IMR-90 (cell line): ENCODE measurements at regions not wholly inside any gene's neighbourhood (a gene's known extent, or its start where the extent isn't known, plus 50 kb on each side); places are given as distances from the start of the nearest gene placed in this dataset.

ENCODE experiments used
- ATAC-seq: fragments of 200-7000 bp; cut with Tn5 transposase; 2 replicates; pipeline ENCODE4 v1.9.1; 2020; ENCODE audit warnings: low read depth, mild to moderate bottlenecking, moderate library complexity
- BruUV-seq: library from RNA; stranded (reverse); fragments of 400-500 nt; replicated peaks from 2 replicates; lab custom pipeline; 2021; lab: Mats Ljungman, UMichigan
- CTCF ChIA-PET: fragments of 300-600 bp; formaldehyde crosslinking; extraction: SDS; loops from one replicate; lab custom pipeline; 2021; ENCODE audit warnings: antibody characterized with exemption; lab: Yijun Ruan, JAX
- POLR2A ChIA-PET: fragments of 300-600 bp; sonication (Branson Sonifier 250); formaldehyde crosslinking; loops from one replicate; lab custom pipeline; 2022; ENCODE audit warnings: antibody characterized with exemption; ENCODE audit not compliant: unreplicated experiment; lab: Charles Lee
- DNase-seq: peaks from one replicate; pipeline ENCODE4 v3.0.0; 2013
- H2AFZ ChIP-seq: replicated peaks from 2 replicates; pipeline ENCODE3; 2013; ENCODE audit warnings: low read length, mild to moderate bottlenecking; ENCODE audit not compliant: poor library complexity
- H2AK5ac ChIP-seq: 2 replicates; pipeline ENCODE4 v1.6.1; 2013; ENCODE audit warnings: low read depth, low read length, inconsistent platforms
- H2AK9ac ChIP-seq: replicated peaks from 2 replicates; pipeline ENCODE3; 2013; ENCODE audit warnings: mild to moderate bottlenecking, low read depth, low read length, moderate library complexity; ENCODE audit not compliant: poor library complexity
- H2BK120ac ChIP-seq: 2 replicates; pipeline ENCODE4 v1.6.1; 2013; ENCODE audit warnings: low read depth, low read length, inconsistent platforms
- H2BK15ac ChIP-seq: 3 replicates; pipeline ENCODE4 v1.6.1; 2013; ENCODE audit warnings: low read depth, low read length, inconsistent platforms
- H2BK20ac ChIP-seq: 2 replicates; pipeline ENCODE4 v1.6.1; 2013; ENCODE audit warnings: low read depth, mild to moderate bottlenecking, inconsistent platforms, low read length, moderate library complexity
- H2BK5ac ChIP-seq: 2 replicates; pipeline ENCODE4 v1.6.1; 2013; ENCODE audit warnings: mild to moderate bottlenecking, low read depth, low read length, inconsistent platforms; ENCODE audit not compliant: poor library complexity, severe bottlenecking
- H3K14ac ChIP-seq: replicated peaks from 2 replicates; pipeline ENCODE4 v1.6.1; 2013; ENCODE audit warnings: low read depth, low read length, inconsistent platforms
- H3K18ac ChIP-seq: 2 replicates; pipeline ENCODE4 v1.6.1; 2013; ENCODE audit warnings: low read depth, low read length, control low read depth
- H3K23ac ChIP-seq: 2 replicates; pipeline ENCODE4 v1.6.1; 2013; ENCODE audit warnings: low read depth, low read length, inconsistent platforms
- H3K27ac ChIP-seq: 2 replicates; pipeline ENCODE4 v1.5.1; 2013; ENCODE audit warnings: mild to moderate bottlenecking, control low read depth, low read length; ENCODE audit not compliant: insufficient read depth
- H3K27me3 ChIP-seq: 2 replicates; pipeline ENCODE4 v1.6.1; 2013; ENCODE audit warnings: low read length; ENCODE audit not compliant: control insufficient read depth, insufficient read depth
- H3K36me3 ChIP-seq: 2 replicates; pipeline ENCODE4 v1.6.1; 2013; ENCODE audit warnings: low read length, mixed read lengths; ENCODE audit not compliant: control insufficient read depth, insufficient read depth
- H3K4ac ChIP-seq: 2 replicates; pipeline ENCODE4 v1.6.1; 2013; ENCODE audit warnings: low read depth, low read length, inconsistent platforms
- H3K4me1 ChIP-seq: 2 replicates; pipeline ENCODE4 v1.6.1; 2013; ENCODE audit warnings: low read length, mixed read lengths; ENCODE audit not compliant: control insufficient read depth, insufficient read depth
- H3K4me2 ChIP-seq: 2 replicates; pipeline ENCODE4 v1.6.1; 2013; ENCODE audit warnings: low read depth, mild to moderate bottlenecking, control low read depth, low read length, moderate library complexity
- H3K4me3 ChIP-seq: 2 replicates; pipeline ENCODE4 v1.5.1; 2013; ENCODE audit warnings: low read depth, mild to moderate bottlenecking, control low read depth, low read length, moderate library complexity; ENCODE audit not compliant: insufficient read depth
- H3K56ac ChIP-seq: 2 replicates; pipeline ENCODE4 v1.6.1; 2013; ENCODE audit warnings: low read length, inconsistent platforms; ENCODE audit not compliant: insufficient read depth; ENCODE audit errors: extremely low read depth
- H3K79me1 ChIP-seq, 2 experiments: 2 replicates each; pipeline ENCODE4 v1.6.1; 2013; ENCODE audit warnings: low read length in 2 of 2, inconsistent platforms in 1 of 2, low read depth in 1 of 2
- H3K9ac ChIP-seq: 2 replicates; pipeline ENCODE4 v1.6.1; 2013; ENCODE audit warnings: low read depth, low read length, control low read depth
- H3K9me1 ChIP-seq: 2 replicates; pipeline ENCODE4 v1.6.1; 2013; ENCODE audit warnings: low read length, inconsistent platforms; ENCODE audit not compliant: insufficient read depth
- H3K9me3 ChIP-seq: 2 replicates; pipeline ENCODE4 v1.6.1; 2013; ENCODE audit warnings: low read length; ENCODE audit not compliant: control insufficient read depth, insufficient read depth
- H4K20me1 ChIP-seq: 2 replicates; pipeline ENCODE4 v1.6.1; 2013; ENCODE audit warnings: low read length, inconsistent platforms; ENCODE audit not compliant: insufficient read depth
- H4K5ac ChIP-seq: 2 replicates; pipeline ENCODE4 v1.6.1; 2013; ENCODE audit warnings: mild to moderate bottlenecking, low read depth, low read length, control low read depth
- H4K8ac ChIP-seq, 2 experiments: 2 replicates each; pipeline ENCODE4 v1.6.1; 2013; ENCODE audit warnings: low read depth in 2 of 2, low read length in 2 of 2, control low read depth in 1 of 2, inconsistent platforms in 1 of 2
- H4K91ac ChIP-seq: 2 replicates; pipeline ENCODE4 v1.6.1; 2013; ENCODE audit warnings: low read depth, low read length, inconsistent platforms; ENCODE audit not compliant: insufficient read depth
- CEBPB ChIP-seq: IDR thresholded peaks from 2 replicates; pipeline ENCODE4 v1.6.1; 2012; ENCODE audit warnings: low read depth, low read length, improper control_type of control experiment
- CHD1 ChIP-seq: IDR thresholded peaks from 2 replicates; pipeline ENCODE4 v1.6.1; 2012; ENCODE audit warnings: low read depth, low read length, improper control_type of control experiment
- CTCF ChIP-seq: conservative IDR thresholded peaks from 2 replicates; pipeline ENCODE4 v1.5.1; 2012; ENCODE audit warnings: mild to moderate bottlenecking, low read depth, low read length, improper control_type of control experiment
- ELK1 ChIP-seq: fragments of 150-350 bp; IDR thresholded peaks from 2 replicates; pipeline ENCODE4 v1.6.1; 2016; ENCODE audit warnings: low read depth, mild to moderate bottlenecking, low read length, moderate library complexity, borderline replicate concordance
- FOS ChIP-seq: fragments of 150-350 bp; IDR thresholded peaks from 2 replicates; pipeline ENCODE4 v1.6.1; 2016; ENCODE audit warnings: low read depth, low read length
- MAFK ChIP-seq: IDR thresholded peaks from 2 replicates; pipeline ENCODE4 v1.6.1; 2012; ENCODE audit warnings: low read depth, low read length, improper control_type of control experiment
- MAZ ChIP-seq: IDR thresholded peaks from 2 replicates; pipeline ENCODE4 v1.6.1; 2012; ENCODE audit warnings: low read depth, mild to moderate bottlenecking, low read length, improper control_type of control experiment, moderate library complexity, borderline replicate concordance
- MXI1 ChIP-seq: IDR thresholded peaks from 2 replicates; pipeline ENCODE4 v1.6.1; 2012; ENCODE audit warnings: low read depth, mild to moderate bottlenecking, low read length, moderate library complexity, borderline replicate concordance
- NFE2L2 ChIP-seq: fragments of 150-350 bp; IDR thresholded peaks from 2 replicates; pipeline ENCODE4 v1.6.1; 2016; ENCODE audit warnings: low read depth, mild to moderate bottlenecking, low read length
- POLR2A ChIP-seq: IDR thresholded peaks from 2 replicates; pipeline ENCODE4 v1.6.1; 2012; ENCODE audit warnings: mild to moderate bottlenecking, low read depth, low read length
- RCOR1 ChIP-seq: IDR thresholded peaks from 2 replicates; pipeline ENCODE4 v1.6.1; 2012; ENCODE audit warnings: mild to moderate bottlenecking, low read length, improper control_type of control experiment; ENCODE audit not compliant: insufficient replicate concordance
- RFX5 ChIP-seq: IDR thresholded peaks from 2 replicates; pipeline ENCODE4 v1.8.0; 2012; ENCODE audit warnings: low read depth, mild to moderate bottlenecking, low read length, moderate library complexity
- SMC3 ChIP-seq: fragments of 150-350 bp; IDR thresholded peaks from 2 replicates; pipeline ENCODE4 v1.6.1; 2016; ENCODE audit warnings: low read depth, mild to moderate bottlenecking, antibody characterized with exemption, low read length, moderate library complexity
- USF2 ChIP-seq: fragments of 150-350 bp; IDR thresholded peaks from 2 replicates; pipeline ENCODE4 v1.6.1; 2017; ENCODE audit warnings: mild to moderate bottlenecking, antibody characterized with exemption, low read length, low read depth
- WGBS, 2 experiments: methylation state at CpG; one replicate each; pipeline versions ENCODE4 v1.1.5 to v1.1.7; 2013; ENCODE audit warnings: missing lambda C conversion rate in 2 of 2; ENCODE audit not compliant: insufficient read length in 1 of 2; ENCODE audit errors: extremely low coverage in 2 of 2; 5-methylcytosine and 5-hydroxymethylcytosine counted together
- dilution Hi-C: fragments of 300-500 bp; cut with HindIII; formaldehyde crosslinking; loops from one replicate; pipeline ENCODE4 v1.14.3; 2018; ENCODE audit warnings: low sequenced_read_pairs; ENCODE audit not compliant: unreplicated experiment
- in situ Hi-C: fragments of 300-500 bp; cut with MboI; formaldehyde crosslinking; loops from 3 replicates; pipeline ENCODE4 v1.14.3; 2019; ENCODE audit warnings: low sequenced_read_pairs, inconsistent platforms, mixed read lengths
- intact Hi-C: fragments of 100-400 bp; cut with micrococcal nuclease; formaldehyde crosslinking; loops from 2 replicates; pipeline ENCODE4 v1.10.0; 2022

GRCh38 chr1:219534991-219535390, 77.9 kb downstream of the ZC3H11B start:
- BruUV-seq, result no TSS peak
- Histone ChIP-seq H3K4me1 (no peaks in the 10 kb centered on the region), H3K27ac (no peak overlapping the region), H3K9ac (no peak overlapping the region), H3K79me1 (no peaks in the 10 kb centered on the region), H2BK120ac (no peak overlapping the region), H4K5ac (no peak overlapping the region), H3K23ac (no peak overlapping the region), H2AK9ac (no peak overlapping the region), H3K4me3 (no peak overlapping the region), H4K20me1 (no peaks in the 10 kb centered on the region), H2AK5ac (no peak overlapping the region), H4K8ac (no peak overlapping the region), H3K4ac (no peak overlapping the region), H3K27me3 (no peaks in the 10 kb centered on the region; the same call in 1 of the 2 replicates), H3K9me3 (no peaks in the 10 kb centered on the region), H3K14ac (no peak overlapping the region), H2BK15ac (no peak overlapping the region), H3K4me2 (no peak overlapping the region), H2BK20ac (no peak overlapping the region), H3K9me1 (no peaks in the 10 kb centered on the region), H3K18ac (no peak overlapping the region), H2AFZ (no peak overlapping the region), H4K91ac (no peak overlapping the region), H3K36me3 (no peaks in the 10 kb centered on the region), H2BK5ac (no peak overlapping the region), H3K56ac (no peak overlapping the region)
- dilution Hi-C loops, result no loop called here
- CTCF ChIA-PET, result no interaction called here
- in situ Hi-C loops, result no loop called here
- DNase-seq (no peak), ATAC-seq (no peak)
- intact Hi-C loops, result no loop called here
- POLR2A ChIA-PET, result no interaction called here
- no CpG with 5 or more reads among the region's 1 CpG for WGBS, 2 experiments
- TF ChIP-seq NFE2L2 (no peak), CHD1 (no peak), POLR2A (no peak), CEBPB (no peak), CTCF (no peak), ELK1 (no peak), USF2 (no peak), SMC3 (no peak), MXI1 (no peak), MAFK (no peak), RCOR1 (no peak), RFX5 (no peak), FOS (no peak), MAZ (no peak)
